Activated T-cell treated with anti-CD3 and anti-CD28 coated beads, Interleukin-2, amount 50 U/mL, for 48 hours (primary cell): ENCODE measurements at regions not wholly inside any gene's neighbourhood (a gene's known extent, or its start where the extent isn't known, plus 50 kb on each side); places are given as distances from the start of the nearest gene placed in this dataset.
"Not testable (repeated sequence)": the region's sequence is repeated elsewhere in the genome, so short reads cannot be mapped to it uniquely, and the experiment has no call there.

ENCODE experiments used
- DNase-seq, 2 experiments: peaks; one replicate each; pipeline ENCODE4 v3.0.0-alpha.2; 2020

- no peak for DNase-seq
Measured at GRCh38 chr10:131363416-131363815, 51.9 kb upstream of the TCERG1L start.

- no peak for DNase-seq
Measured at GRCh38 chr10:131371571-131371970, 60.0 kb upstream of the TCERG1L start.

DNA sequence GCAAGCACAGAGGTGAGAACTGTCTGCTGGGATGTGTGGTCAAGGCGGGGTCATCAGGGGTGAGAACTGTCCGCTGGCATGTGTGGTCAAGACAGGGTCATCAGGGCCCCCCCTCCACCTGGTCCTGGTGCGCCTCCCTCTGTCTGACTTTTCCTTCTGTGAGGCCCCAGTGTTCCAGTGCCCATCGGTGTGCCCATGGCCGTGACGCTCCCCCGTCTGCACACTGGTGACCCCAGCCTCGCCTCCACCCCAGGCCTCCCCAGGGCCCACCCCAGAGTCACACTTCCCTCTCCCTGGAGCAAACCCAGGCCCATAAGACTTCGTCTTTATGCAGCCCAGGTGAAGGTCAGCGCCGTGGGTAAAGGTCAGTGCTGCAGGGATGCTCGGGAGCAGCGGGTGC lies 70.1 kb upstream of the TCERG1L start:
- DNase-seq, result no peak

DNA sequence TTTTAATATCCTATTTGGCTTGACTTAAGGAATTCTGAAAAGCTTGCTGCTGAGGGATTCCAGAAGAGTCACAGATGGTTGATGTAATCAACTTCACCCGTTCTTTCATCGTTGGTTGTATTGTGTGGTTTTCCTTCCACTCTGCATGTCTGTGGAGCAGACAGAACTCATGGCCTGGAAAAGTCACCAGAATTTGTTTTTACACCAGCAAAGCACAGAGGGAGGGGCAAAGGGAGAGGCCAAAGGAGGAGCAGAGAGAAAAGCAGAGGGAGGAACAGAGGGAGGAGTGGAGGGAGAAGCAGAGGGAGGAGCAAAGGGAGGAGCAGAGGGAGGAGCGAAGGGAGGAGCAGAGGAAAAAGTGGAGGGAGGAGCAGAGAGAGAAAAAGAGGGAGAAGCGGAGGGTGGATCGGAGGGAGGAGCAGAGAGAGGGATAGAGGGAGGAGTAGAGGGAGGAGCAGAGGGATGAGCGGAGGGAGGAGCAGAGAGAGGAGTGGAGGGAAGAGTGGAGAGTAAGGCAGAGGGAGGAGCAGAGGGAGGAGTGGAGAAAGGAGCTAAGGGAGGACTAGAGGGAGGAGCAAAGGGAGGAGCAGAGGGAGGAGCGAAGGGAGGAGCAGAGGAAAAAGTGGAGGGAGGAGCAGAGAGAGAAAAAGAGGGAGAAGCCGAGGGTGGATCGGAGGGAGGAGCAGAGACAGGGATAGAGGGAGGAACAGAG lies 73.8 kb upstream of the TCERG1L start:
- not testable (repeated sequence) for DNase-seq

DNA sequence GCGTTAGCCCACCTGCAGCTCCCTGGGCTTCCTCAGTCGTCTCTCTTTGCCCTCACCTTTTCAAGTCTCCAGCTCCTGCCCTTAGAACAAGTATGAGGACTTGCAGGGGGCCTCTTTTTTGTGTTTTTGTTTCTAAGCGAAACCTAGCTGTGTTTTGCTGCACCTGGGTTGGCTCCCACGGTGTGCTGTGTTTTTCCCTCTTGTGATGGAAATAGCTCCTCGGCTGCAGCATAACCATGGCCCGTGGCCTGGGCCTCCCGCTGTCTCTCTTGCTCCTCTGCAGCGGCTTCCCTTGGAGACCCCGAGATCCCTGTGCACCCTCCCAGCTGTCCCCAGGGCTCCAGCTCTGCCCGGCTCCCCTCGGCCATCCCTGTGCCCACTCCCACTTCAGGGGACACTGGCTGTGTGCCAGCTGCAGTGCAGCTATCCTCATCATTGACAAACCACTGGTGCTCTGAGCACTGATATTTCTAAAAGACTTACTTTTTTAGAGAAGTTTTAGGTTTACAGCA lies 75.6 kb upstream of the TCERG1L start:
- no peak for DNase-seq

DNA sequence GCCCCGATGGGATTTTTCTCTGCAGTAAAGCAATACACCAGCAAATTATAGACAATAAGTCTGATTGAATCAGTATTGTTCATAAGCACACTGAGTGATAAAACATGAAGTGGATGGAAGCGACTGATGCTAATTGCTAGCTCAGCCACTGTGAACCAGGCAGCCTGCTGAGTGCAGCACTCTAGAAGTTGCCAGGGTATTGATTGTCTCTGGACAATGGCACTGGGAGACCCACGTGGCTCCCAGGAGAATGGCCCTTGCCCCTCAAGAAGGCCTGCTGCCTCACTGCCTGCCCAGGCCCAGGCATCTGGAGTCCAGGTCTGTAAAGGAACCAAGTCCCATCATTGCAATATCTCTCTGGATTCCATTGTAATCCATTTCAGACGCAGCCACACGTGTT lies 80.4 kb upstream of the TCERG1L start:
- DNase-seq, result no peak

DNA sequence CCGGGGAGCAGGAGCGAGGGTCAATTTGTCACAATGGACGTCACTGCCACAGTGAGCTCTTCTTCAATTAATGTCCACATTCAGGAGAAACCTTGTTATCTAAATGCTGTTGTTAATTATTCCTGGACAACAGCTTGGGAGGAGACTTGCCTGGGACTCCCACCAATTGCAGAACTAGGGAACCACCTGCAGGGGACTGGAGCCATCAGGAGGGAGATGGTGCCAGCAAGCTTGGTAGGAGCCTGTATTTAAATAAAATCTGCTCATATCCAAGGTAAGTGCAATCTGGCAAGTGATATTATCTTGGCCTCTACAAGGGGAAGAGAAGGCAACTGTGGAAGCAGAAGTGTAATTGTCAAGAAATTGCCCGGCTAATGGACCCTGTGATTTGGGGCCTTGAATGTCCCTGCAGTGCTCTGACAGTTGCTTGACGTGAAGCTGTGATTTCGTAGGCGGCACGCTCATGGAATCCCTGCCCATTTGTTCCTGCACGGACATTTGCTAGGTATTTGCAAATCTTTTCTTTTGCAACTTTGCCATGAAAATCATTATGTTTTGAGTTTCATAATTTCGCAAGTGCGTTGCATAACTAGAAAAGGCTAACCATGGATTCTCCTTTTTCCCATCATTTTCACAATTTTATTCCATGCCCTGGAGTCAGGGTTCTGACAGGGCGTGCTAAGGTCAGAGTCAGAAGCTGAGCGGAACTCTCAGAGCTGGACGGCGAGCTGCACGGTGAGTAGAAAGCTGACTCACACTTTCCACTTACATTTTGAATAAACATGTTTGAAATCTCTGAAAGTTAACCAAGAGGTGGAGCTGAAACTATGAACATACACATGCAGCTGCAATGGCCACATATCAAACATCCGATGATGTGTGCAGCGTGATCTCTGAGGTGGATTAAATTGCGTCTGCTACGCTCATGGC lies 84.9 kb upstream of the TCERG1L start:
- no peak for DNase-seq

GRCh38 chr10:131398166-131398565 lies 86.6 kb upstream of the TCERG1L start:
- DNase-seq, result no peak

- DNase-seq, result no peak
Measured at GRCh38 chr10:131399981-131400380, 88.5 kb upstream of the TCERG1L start.

- DNase-seq, result no peak
Measured at GRCh38 chr10:131400513-131400912, 89.0 kb upstream of the TCERG1L start.

DNA sequence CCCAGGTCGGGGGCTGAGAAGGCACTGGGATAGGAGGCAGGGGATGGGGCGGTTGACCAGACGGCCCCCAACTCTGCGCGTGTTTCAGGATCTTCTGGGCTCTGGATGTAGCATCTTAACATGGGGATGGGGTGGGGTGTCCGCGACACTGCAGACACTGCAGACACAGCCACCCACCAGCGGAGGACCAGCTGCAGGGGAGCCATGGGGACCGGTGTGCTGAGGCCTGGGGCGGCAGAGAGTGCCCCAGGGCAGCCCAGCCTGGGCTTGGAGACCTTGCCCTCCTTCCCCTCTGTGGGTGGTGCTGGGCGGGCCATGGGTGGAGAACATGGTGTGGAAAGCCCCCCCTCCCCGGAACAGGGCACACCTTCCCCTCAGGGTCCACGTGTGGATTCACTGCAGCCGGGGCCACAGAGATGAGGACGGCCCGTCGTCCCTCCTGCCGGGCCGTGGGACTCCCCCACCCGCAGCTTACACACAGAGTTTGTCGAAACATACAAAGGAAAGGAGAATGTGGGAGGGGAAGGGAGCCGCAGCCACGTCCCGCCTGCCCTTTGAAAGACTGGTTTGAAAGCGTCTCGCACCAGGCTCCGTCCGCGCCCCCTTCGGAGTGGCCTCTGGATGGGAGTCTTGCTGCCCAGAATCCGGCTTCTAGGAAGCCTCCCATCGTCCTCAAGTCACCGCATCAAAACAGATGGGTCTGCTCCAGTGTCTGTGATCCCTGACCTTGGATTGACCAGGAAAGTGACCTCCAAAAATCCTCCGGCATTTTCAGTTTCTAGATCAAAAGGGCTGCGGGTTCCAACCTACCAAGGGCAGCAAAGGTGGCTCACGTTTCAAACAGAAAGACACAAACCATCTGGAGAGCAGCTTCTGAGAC lies 91.5 kb upstream of the TCERG1L start:
- DNase-seq, result no peak

GRCh38 chr10:131403936-131404335 lies 92.4 kb upstream of the TCERG1L start:
- no peak for DNase-seq

DNA sequence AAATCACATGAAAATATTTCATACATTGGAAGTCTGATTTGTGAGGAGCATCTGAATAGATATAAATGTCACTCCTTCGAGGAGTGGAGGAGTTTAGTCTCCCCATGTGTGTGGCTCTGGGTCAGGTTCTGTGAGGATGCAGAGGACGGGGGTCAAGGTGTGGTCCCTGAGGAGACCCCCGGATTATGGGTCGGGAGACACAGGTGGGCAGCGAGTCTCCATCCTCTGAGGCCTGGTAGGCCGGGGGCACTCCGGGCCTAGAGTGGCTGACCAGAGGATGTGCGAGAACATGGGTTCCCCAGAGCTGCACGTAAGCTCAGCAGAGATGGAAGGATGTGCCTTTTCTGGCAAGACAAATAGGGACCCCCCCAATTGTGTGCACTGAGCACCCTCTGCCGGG lies 93.4 kb upstream of the TCERG1L start:
- no peak for DNase-seq

- no peak for DNase-seq
Measured at GRCh38 chr10:131406676-131407392, 95.3 kb upstream of the TCERG1L start.

GRCh38 chr10:131418681-131419080 lies 107.2 kb upstream of the TCERG1L start:
- DNase-seq, result no peak

DNA sequence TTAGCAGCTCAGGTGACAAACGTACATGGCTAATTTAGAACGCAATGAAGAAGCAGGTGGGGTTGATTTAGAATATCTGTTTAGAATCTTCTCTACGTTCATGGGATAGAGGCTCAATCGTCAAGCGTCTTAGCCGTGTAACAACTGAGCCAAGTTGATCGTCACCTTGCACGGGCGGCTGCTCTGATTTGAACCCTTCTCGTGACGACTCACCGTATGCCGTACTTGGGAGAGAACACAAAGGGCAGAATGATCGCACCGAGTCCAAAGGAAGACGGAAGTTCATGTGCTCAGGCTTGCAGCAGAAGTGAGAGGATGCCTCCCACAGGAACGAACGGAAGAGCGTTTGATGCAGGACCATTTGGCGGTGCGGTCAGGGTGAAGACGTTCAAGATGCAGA lies 108.3 kb upstream of the TCERG1L start:
- no peak for DNase-seq

DNA sequence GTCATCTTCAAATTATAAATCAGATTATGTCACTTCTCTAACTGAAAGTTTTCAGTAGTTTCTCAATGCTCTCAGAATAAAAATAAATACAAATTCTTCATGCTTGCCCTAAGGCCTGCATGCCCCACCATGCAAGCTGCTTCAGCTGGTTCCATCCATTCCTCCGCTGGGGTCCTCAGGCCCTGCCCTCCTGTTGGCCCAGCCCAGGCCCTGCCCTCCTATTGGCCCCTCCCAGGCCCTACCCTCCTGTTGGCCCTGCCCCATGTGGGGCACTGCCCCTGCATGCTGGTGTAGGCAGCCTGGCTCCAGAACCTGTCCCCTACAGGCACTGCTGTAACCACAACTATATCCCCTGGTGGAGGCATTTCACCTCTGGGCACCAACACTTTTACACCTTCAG lies 109.3 kb upstream of the TCERG1L start:
- DNase-seq, result no peak

DNA sequence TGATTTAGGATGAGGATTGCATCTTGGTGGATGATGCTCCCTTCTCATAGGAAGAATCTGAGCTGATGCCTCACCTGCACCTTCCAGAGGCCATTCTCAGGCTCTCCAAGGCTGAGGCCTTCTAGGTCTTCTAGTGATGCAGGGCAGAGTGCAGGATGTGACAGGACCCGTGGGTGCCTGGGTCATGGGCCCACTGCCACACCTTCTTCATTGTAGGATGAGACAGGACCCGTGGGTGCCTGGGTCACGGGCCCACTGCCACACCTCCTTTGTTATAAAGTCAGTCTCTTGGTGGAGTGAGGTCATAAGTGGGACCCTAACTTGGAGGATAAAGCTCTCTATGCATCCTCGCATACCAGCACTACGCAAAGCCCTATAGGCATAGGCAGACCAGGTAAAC lies 109.9 kb upstream of the TCERG1L start:
- no peak for DNase-seq

DNA sequence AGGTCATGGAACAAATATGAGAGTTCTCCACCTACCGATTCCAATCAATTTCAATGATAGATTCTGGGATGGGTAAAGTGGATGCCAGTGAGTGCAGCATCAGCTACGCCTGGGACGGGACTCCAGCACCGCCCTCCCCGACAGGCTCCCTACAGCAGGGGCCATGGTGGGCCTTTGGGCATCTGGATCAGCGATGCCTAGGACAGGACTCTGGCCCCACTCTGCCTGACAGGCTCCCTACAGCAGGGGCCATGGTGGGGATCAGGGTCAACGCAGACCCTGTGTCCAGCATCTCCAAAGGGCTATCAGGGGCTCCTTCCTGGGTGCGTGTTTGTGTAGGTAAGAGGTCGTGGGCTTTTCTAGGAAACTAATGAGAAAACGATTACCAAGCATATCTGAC lies 111.2 kb upstream of the TCERG1L start:
- DNase-seq, result no peak

GRCh38 chr10:131424053-131424452 lies 112.5 kb upstream of the TCERG1L start:
- DNase-seq, result no peak

- no peak for DNase-seq
Measured at GRCh38 chr10:131424836-131425491, 113.4 kb upstream of the TCERG1L start.
